GM10266 (cell line): ENCODE measurements at regions not wholly inside any gene's neighbourhood (a gene's known extent, or its start where the extent isn't known, plus 50 kb on each side); places are given as distances from the start of the nearest gene placed in this dataset.
"Not testable (repeated sequence)": the region's sequence is repeated elsewhere in the genome, so short reads cannot be mapped to it uniquely, and the experiment has no call there.

Experiments
- DNase-seq: peaks from one replicate; pipeline ENCODE4 v3.0.0; 2012; ENCODE audit errors: extremely low spot score
- TF ChIP-seq, protein P1 (sequence below): IDR thresholded peaks from 2 replicates; pipeline ENCODE4 v1.5.1; 2012; ENCODE audit warnings: mild to moderate bottlenecking, low read depth; ENCODE audit not compliant: control insufficient read depth, insufficient read depth; ENCODE audit errors: missing control alignments

DNA sequence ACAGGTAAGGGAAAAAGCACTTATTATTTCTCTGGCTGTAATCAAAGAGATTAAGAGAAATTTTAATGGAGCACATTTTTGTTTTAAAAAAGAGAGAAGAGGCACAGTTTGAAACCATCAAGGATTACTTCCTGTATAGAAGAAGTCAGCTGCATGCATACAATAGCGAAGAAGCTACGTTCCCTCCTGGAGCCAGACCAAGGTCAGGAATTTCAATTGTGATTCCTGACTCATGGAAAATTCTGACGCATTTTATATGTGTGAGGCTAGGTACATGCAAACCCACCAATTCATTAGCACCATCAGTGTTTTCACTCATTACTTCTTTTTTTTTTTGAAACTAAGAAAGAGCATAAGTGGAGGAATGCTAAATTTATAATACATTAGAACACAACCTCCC is 232.7 kb upstream of the SGK1 start:
- no peak for DNase-seq
- TF ChIP-seq, protein P1, sequence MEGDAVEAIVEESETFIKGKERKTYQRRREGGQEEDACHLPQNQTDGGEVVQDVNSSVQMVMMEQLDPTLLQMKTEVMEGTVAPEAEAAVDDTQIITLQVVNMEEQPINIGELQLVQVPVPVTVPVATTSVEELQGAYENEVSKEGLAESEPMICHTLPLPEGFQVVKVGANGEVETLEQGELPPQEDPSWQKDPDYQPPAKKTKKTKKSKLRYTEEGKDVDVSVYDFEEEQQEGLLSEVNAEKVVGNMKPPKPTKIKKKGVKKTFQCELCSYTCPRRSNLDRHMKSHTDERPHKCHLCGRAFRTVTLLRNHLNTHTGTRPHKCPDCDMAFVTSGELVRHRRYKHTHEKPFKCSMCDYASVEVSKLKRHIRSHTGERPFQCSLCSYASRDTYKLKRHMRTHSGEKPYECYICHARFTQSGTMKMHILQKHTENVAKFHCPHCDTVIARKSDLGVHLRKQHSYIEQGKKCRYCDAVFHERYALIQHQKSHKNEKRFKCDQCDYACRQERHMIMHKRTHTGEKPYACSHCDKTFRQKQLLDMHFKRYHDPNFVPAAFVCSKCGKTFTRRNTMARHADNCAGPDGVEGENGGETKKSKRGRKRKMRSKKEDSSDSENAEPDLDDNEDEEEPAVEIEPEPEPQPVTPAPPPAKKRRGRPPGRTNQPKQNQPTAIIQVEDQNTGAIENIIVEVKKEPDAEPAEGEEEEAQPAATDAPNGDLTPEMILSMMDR = no peak

DNA sequence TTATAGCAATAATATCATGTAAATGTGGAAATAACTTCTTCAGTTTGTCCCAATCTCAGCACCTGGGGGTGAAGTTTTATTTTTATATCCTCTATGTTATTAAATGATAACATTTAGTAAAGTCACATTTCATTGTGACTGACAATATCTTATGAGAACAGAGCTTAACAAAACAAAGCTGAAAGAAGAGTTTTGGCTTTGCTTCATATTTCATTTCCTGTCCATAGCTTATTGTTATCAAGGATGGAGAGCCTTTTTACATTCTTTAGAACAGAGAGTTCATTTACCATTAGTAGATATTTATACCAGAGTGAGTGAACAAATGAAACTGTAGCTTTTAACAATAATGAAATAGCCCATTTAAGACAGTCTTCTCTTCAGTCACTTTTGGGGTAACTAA is 231.9 kb upstream of the SGK1 start:
- DNase-seq = no peak
- TF ChIP-seq, protein P1 = no peak

- TF ChIP-seq, protein P1 = no peak
- no peak for DNase-seq
These were observed 229.2 kb upstream of the SGK1 start for GRCh38 chr6:134546962-134547645.

- no peak for DNase-seq
These were observed 226.8 kb upstream of the SGK1 start for GRCh38 chr6:134544737-134545136.

GRCh38 chr6:134543128-134543527 is 225.2 kb upstream of the SGK1 start:
- TF ChIP-seq, protein P1 = no peak
- no peak for DNase-seq

More at GRCh38 chr6:134544737-134545136, 226.8 kb upstream of the SGK1 start:
- TF ChIP-seq, protein P1 = no peak

DNA sequence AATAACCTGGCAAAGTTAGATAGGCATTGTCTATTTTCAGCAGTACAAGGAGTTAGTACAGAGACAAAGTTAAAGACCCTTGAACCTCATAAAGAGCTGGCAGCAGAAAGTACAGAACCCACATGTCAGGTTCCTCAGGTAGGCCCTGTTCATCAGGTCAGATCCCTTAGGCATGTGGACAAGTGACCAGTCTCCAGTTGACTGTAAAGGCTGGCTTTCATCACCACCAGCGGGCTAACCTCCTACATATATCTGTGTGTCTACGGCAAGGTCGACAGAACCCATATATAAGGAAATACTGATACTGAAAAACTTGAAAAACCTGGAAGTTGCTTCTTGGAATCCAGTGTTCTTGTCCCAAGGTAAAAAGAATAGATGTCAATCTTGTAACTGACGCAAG is 223.1 kb upstream of the SGK1 start:
- TF ChIP-seq, protein P1 = no peak
- DNase-seq = no peak

DNA sequence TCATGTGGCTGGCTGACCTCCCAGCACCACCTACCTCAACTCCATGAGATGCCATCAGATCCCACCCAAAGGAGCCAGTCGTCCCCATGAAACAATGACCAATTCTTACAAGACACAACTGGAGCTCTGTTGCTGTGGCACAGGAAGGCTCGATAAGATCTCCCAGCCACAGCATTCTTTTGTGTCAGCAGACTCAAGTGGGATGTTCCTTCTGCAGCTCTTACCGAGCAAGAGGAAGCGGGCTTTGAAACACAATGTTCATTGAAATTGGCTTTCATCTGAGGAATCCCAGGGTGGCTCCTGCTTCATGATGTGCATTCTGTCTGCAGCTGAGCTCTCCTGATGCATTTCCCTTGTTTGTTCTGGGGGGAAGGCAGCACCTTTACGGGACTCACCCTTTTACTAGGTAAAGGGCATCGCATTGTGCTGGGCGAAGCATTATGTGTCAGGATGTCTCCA is 222.0 kb upstream of the SGK1 start:
- DNase-seq = no peak

DNA sequence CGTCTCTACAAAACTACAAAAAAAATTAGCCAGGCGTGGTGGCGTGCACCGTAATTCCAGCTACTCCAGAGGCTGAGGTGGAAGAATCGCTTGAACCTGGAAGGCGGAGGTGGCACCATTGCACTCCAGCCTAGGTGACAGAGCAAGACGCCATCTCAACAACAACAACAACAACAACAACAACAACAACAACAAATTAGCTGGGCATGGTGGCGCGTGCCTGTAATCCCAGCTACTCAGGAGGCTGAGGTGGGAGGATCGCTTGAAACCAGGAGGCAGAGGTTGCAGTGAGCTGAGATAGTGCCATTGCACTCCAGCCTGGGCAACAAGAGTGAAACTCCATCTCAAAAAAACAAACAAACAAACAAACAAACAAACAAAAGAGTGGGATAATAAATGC is 219.9 kb upstream of the SGK1 start:
- DNase-seq = not testable (repeated sequence)

More for the DNA sequence above, 222.0 kb upstream of the SGK1 start:
- TF ChIP-seq, protein P1 = no peak
